ENCODE measurements at regions not wholly inside any gene's neighbourhood (a gene's known extent, or its start where the extent isn't known, plus 50 kb on each side); places are given as distances from the start of the nearest gene placed in this dataset.

DNA sequence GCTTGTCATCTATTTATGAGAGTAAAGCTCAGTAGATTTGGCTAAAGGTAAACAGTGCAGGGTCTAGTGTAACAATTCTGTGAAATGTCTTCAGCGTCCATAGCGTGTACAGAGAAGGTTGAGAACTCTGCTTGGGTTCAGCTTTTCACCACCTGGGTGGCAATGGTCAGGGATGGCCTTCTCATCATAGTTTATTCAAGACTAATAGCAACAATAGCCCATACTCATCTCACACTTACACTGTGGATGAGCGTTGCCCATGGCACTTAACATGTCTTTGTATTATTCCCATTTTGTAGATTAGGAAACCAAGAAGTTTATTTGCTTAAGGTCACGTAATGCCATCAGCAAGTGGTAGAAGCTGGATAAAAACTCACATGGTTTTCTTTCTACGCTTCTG, 106.8 kb upstream of the RND3 start:
- H3K27me3 ChIP-seq (replicated peaks; ENCODE audit: insufficient read depth, low read length), result no peaks in the 10 kb centered on the region
- no peak overlapping the region for H3K9ac ChIP-seq (ENCODE audit: low read length)
- H3K9me3 ChIP-seq (replicated peaks; ENCODE audit: insufficient read depth, low read length), result no peaks in the 10 kb centered on the region
- no peaks in the 10 kb centered on the region for H4K20me1 ChIP-seq (ENCODE audit: insufficient read depth, low read length)
- H3F3A ChIP-seq (ENCODE audit: insufficient read depth, low read length), result no peaks in the 10 kb centered on the region
- no peaks in the 10 kb centered on the region for H3K79me2 ChIP-seq (ENCODE audit: low read length)
- DNase-seq, result no peak
- TF ChIP-seq EZH2phosphoT487 (IDR thresholded peaks at IDR 0.05; ENCODE audit: low read length), result no peak
- TF ChIP-seq CTCF (IDR thresholded peaks at IDR 0.05; ENCODE audit: low read length), result no peak
- no peak for TF ChIP-seq EZH2 (optimal IDR thresholded peaks at IDR 0.05; ENCODE audit: low read depth, low read length)
- no peak overlapping the region for H2AFZ ChIP-seq (ENCODE audit: low read length)
- H3K4me2 ChIP-seq (ENCODE audit: low read depth, low read length), result no peak overlapping the region
- no peaks in the 10 kb centered on the region for H3K36me3 ChIP-seq (replicated peaks; ENCODE audit: insufficient read depth, low read length)
- H3K4me1 ChIP-seq (ENCODE audit: low read length), result no peaks in the 10 kb centered on the region
- H3K27ac ChIP-seq (ENCODE audit: low read length), result no peak overlapping the region
- no peak overlapping the region for H3K4me3 ChIP-seq (ENCODE audit: low read length)
- H3K9me2 ChIP-seq (replicated peaks; ENCODE audit: insufficient read depth, low read length), result no peaks in the 10 kb centered on the region

DNA sequence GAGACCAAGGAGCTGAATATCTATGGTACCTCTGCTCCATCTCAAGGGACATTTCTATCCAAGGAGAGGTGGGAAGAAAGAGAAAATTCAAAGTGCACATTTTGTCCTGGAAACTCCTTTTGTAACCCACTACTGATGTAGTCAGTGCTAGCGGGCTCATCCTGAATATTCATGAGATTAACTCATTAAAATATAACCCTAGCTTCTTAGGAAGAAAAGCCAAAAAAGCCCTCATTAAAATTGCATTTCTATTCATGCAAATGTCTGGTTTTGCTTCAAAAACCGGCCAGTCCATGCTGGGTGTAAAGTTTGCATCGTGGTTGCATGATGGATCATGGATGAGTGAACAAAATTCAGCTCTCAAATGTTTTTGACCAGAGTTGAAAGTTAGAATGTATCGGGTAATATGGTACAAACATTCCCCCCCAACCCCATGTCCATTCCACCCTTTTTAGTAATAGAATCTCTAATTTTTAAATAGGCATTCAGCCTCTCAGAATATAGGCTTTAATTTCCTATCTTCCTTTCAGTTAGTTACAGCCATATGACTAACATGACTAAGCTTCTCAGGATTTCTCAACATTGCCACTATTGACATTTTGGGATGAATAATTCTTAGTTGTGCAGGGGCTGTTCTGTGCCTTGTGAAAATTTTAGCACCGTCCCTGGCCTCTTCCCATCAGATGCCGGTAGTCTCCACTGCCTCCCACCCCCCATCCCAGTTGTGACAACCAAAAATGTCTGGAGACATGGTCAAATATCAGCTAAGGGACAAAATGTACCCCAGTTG, 104.2 kb upstream of the RND3 start:
- H3F3A ChIP-seq (ENCODE audit: insufficient read depth, low read length), result no peaks in the 10 kb centered on the region
- no peaks in the 10 kb centered on the region for H3K27me3 ChIP-seq (replicated peaks; ENCODE audit: insufficient read depth, low read length)
- H3K9me3 ChIP-seq (replicated peaks; ENCODE audit: insufficient read depth, low read length), result no peaks in the 10 kb centered on the region
- no peak overlapping the region for H3K9ac ChIP-seq (ENCODE audit: low read length)
- no peak overlapping the region for H3K4me2 ChIP-seq (ENCODE audit: low read depth, low read length)
- no peaks in the 10 kb centered on the region for H4K20me1 ChIP-seq (ENCODE audit: insufficient read depth, low read length)
- H3K27ac ChIP-seq (ENCODE audit: low read length), result no peak overlapping the region
- no peaks in the 10 kb centered on the region for H3K79me2 ChIP-seq (ENCODE audit: low read length)
- H2AFZ ChIP-seq (ENCODE audit: low read length), result no peak overlapping the region
- no peak overlapping the region for H3K4me3 ChIP-seq (ENCODE audit: low read length)
- DNase-seq, result no peak
- H3K9me2 ChIP-seq (replicated peaks; ENCODE audit: insufficient read depth, low read length), result no peaks in the 10 kb centered on the region
- TF ChIP-seq EZH2phosphoT487 (IDR thresholded peaks at IDR 0.05; ENCODE audit: low read length) (no peak), EZH2 (optimal IDR thresholded peaks at IDR 0.05; ENCODE audit: low read depth, low read length) (no peak), CTCF (IDR thresholded peaks at IDR 0.05; ENCODE audit: low read length) (no peak)
- H3K4me1 ChIP-seq (ENCODE audit: low read length), result no peaks in the 10 kb centered on the region
- H3K36me3 ChIP-seq (replicated peaks; ENCODE audit: insufficient read depth, low read length), result no peaks in the 10 kb centered on the region

- no peaks in the 10 kb centered on the region for H3K9me3 ChIP-seq (replicated peaks; ENCODE audit: insufficient read depth, low read length)
- no peak for TF ChIP-seq EZH2phosphoT487 (IDR thresholded peaks at IDR 0.05; ENCODE audit: low read length)
- TF ChIP-seq CTCF (IDR thresholded peaks at IDR 0.05; ENCODE audit: low read length), result no peak
- no peak for TF ChIP-seq EZH2 (optimal IDR thresholded peaks at IDR 0.05; ENCODE audit: low read depth, low read length)
- no peaks in the 10 kb centered on the region for H4K20me1 ChIP-seq (ENCODE audit: insufficient read depth, low read length)
- H3K36me3 ChIP-seq (replicated peaks; ENCODE audit: insufficient read depth, low read length), result no peaks in the 10 kb centered on the region
- no peaks in the 10 kb centered on the region for H3K79me2 ChIP-seq (ENCODE audit: low read length)
- no peaks in the 10 kb centered on the region for H3K9me2 ChIP-seq (replicated peaks; ENCODE audit: insufficient read depth, low read length)
- H3K4me2 ChIP-seq (ENCODE audit: low read depth, low read length), result no peak overlapping the region
- no peak overlapping the region for H3K4me3 ChIP-seq (ENCODE audit: low read length)
- no peak for DNase-seq
- H3K9ac ChIP-seq (ENCODE audit: low read length), result no peak overlapping the region
- H3K27ac ChIP-seq (ENCODE audit: low read length), result no peak overlapping the region
- no peak overlapping the region for H2AFZ ChIP-seq (ENCODE audit: low read length)
- no peaks in the 10 kb centered on the region for H3K4me1 ChIP-seq (ENCODE audit: low read length)
- no peaks in the 10 kb centered on the region for H3F3A ChIP-seq (ENCODE audit: insufficient read depth, low read length)
- no peaks in the 10 kb centered on the region for H3K27me3 ChIP-seq (replicated peaks; ENCODE audit: insufficient read depth, low read length)
Measured at GRCh38 chr2:150589681-150590080, 102.2 kb upstream of the RND3 start.
